SK-N-SH treated with all-trans-retinoic acid at 6 μM for 48 hours (cell line): ENCODE measurements at regions not wholly inside any gene's neighbourhood (a gene's known extent, or its start where the extent isn't known, plus 50 kb on each side); places are given as distances from the start of the nearest gene placed in this dataset.

ENCODE experiments used
- ATAC-seq: fragments of 200-7000 bp; cut with Tn5 transposase; 3 replicates; pipeline ENCODE4 v1.9.1; 2020; ENCODE audit warnings: mild to moderate bottlenecking, moderate library complexity
- BACH2 ChIP-seq: fragments of 250-450 bp; sonication (Bioruptor Pico); IDR thresholded peaks from 2 replicates; pipeline ENCODE4 v1.9.0; 2021; ENCODE audit warnings: mild to moderate bottlenecking, borderline replicate concordance
- CSDC2 ChIP-seq: fragments of 250-450 bp; sonication (Bioruptor Pico); IDR thresholded peaks from 2 replicates; pipeline ENCODE4 v1.5.0; 2020; ENCODE audit warnings: mild to moderate bottlenecking, moderate library complexity
- ESRRG ChIP-seq: fragments of 250-450 bp; sonication (Bioruptor Pico); IDR thresholded peaks from 2 replicates; pipeline ENCODE4 v1.6.1; 2021; ENCODE audit warnings: mild to moderate bottlenecking
- ISL1 ChIP-seq: fragments of 250-450 bp; sonication (Bioruptor Pico); IDR thresholded peaks from 2 replicates; pipeline ENCODE4 v2.1.2; 2022; ENCODE audit warnings: mild to moderate bottlenecking, moderate library complexity
- OSR1 ChIP-seq: fragments of 250-450 bp; sonication (Bioruptor Pico); IDR thresholded peaks from 2 replicates; pipeline ENCODE4 v1.8.0; 2022; ENCODE audit warnings: moderate library complexity, mild to moderate bottlenecking, inconsistent platforms
- PATZ1 ChIP-seq: fragments of 250-450 bp; sonication (Bioruptor Pico); IDR thresholded peaks from 2 replicates; pipeline ENCODE4 v1.8.0; 2020; ENCODE audit warnings: mild to moderate bottlenecking, moderate library complexity, borderline replicate concordance
- POU6F1 ChIP-seq: fragments of 250-450 bp; sonication (Bioruptor Pico); IDR thresholded peaks from 2 replicates; pipeline ENCODE4 v1.8.0; 2021; ENCODE audit warnings: low read depth, mild to moderate bottlenecking, moderate library complexity, borderline replicate concordance
- PPARA ChIP-seq: fragments of 250-450 bp; sonication (Bioruptor Pico); IDR thresholded peaks from 2 replicates; pipeline ENCODE4 v1.5.0; 2020; ENCODE audit warnings: mild to moderate bottlenecking, borderline replicate concordance
- RARB ChIP-seq: fragments of 250-450 bp; sonication (Bioruptor Pico); IDR thresholded peaks from 2 replicates; pipeline ENCODE4 v1.8.0; 2021; ENCODE audit warnings: mild to moderate bottlenecking, moderate library complexity
- SNAI2 ChIP-seq: fragments of 250-450 bp; sonication (Bioruptor Pico); IDR thresholded peaks from 2 replicates; pipeline ENCODE4 v1.5.0; 2020; ENCODE audit warnings: mild to moderate bottlenecking, moderate library complexity
- TCF4 ChIP-seq: fragments of 250-450 bp; sonication (Bioruptor Pico); IDR thresholded peaks from 2 replicates; pipeline ENCODE4 v1.8.0; 2021; ENCODE audit warnings: mild to moderate bottlenecking, moderate library complexity, borderline replicate concordance
- TOX ChIP-seq: fragments of 250-450 bp; sonication (Bioruptor Pico); IDR thresholded peaks from 2 replicates; pipeline ENCODE4 v1.8.0; 2021; ENCODE audit warnings: mild to moderate bottlenecking, moderate library complexity, borderline replicate concordance
- TSHZ2 ChIP-seq: fragments of 250-450 bp; sonication (Bioruptor Pico); IDR thresholded peaks from 2 replicates; pipeline ENCODE4 v1.5.0; 2020; ENCODE audit warnings: mild to moderate bottlenecking, moderate library complexity
- ZC3H10 ChIP-seq: fragments of 250-450 bp; sonication (Bioruptor Pico); IDR thresholded peaks from 2 replicates; pipeline ENCODE4 v1.5.1; 2021; ENCODE audit warnings: mild to moderate bottlenecking, moderate library complexity
- ZFP3 ChIP-seq: fragments of 250-450 bp; sonication (Bioruptor Pico); IDR thresholded peaks from 2 replicates; pipeline ENCODE4 v1.5.0; 2020; ENCODE audit warnings: mild to moderate bottlenecking, moderate library complexity
- ZFP30 ChIP-seq: fragments of 450-650 bp; formaldehyde crosslinking; IDR thresholded peaks from 2 replicates; pipeline ENCODE4 v1.5.0; 2022; ENCODE audit warnings: mild to moderate bottlenecking, moderate library complexity
- ZNF565 ChIP-seq: fragments of 450-650 bp; formaldehyde crosslinking; conservative IDR thresholded peaks from 2 replicates; pipeline ENCODE4 v1.5.0; 2020; ENCODE audit warnings: low read depth, mild to moderate bottlenecking, moderate library complexity
- ZNF70 ChIP-seq: fragments of 450-650 bp; formaldehyde crosslinking; IDR thresholded peaks from 2 replicates; pipeline ENCODE4 v1.5.0; 2020; ENCODE audit warnings: mild to moderate bottlenecking, moderate library complexity
- ZNF8 ChIP-seq: fragments of 450-650 bp; formaldehyde crosslinking; IDR thresholded peaks from 2 replicates; pipeline ENCODE4 v1.5.0; 2020; ENCODE audit warnings: mild to moderate bottlenecking, moderate library complexity
- TF ChIP-seq, protein P1 (sequence below): fragments of 250-450 bp; sonication (Bioruptor Pico); IDR thresholded peaks from 2 replicates; pipeline ENCODE4 v1.5.1; 2020; ENCODE audit warnings: low read depth, mild to moderate bottlenecking, moderate library complexity
- TF ChIP-seq, protein P2 (sequence below): fragments of 250-450 bp; sonication (Bioruptor Pico); IDR thresholded peaks from 2 replicates; pipeline ENCODE4 v1.5.1; 2021; ENCODE audit warnings: mild to moderate bottlenecking, moderate library complexity

GRCh38 chr1:175857756-175858155 lies 114.4 kb upstream of the TNR start (continued):
- no peak for TF ChIP-seq PPARA (CRISPR knock-in tag)
- TF ChIP-seq PATZ1 (CRISPR knock-in tag), result no peak
- no peak for TF ChIP-seq BACH2
- TF ChIP-seq, protein P1, sequence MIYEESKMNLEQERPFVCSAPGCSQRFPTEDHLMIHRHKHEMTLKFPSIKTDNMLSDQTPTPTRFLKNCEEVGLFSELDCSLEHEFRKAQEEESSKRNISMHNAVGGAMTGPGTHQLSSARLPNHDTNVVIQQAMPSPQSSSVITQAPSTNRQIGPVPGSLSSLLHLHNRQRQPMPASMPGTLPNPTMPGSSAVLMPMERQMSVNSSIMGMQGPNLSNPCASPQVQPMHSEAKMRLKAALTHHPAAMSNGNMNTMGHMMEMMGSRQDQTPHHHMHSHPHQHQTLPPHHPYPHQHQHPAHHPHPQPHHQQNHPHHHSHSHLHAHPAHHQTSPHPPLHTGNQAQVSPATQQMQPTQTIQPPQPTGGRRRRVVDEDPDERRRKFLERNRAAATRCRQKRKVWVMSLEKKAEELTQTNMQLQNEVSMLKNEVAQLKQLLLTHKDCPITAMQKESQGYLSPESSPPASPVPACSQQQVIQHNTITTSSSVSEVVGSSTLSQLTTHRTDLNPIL (CRISPR knock-in tag), result no peak
- TF ChIP-seq OSR1 (CRISPR knock-in tag), result no peak
- no peak for TF ChIP-seq ZFP30 (CRISPR knock-in tag)

- no peak for TF ChIP-seq ISL1 (CRISPR knock-in tag)
- TF ChIP-seq TOX (CRISPR knock-in tag), result no peak
- TF ChIP-seq ZNF565 (CRISPR knock-in tag), result no peak
- TF ChIP-seq TCF4 (CRISPR knock-in tag), result no peak
- TF ChIP-seq, protein P1 (CRISPR knock-in tag), result no peak
- TF ChIP-seq RARB (CRISPR knock-in tag), result no peak
- TF ChIP-seq OSR1 (CRISPR knock-in tag), result no peak
- no peak for ATAC-seq
Measured at GRCh38 chr1:175853681-175854080, 110.3 kb upstream of the TNR start.

- ATAC-seq, result no peak
- TF ChIP-seq PPARA (CRISPR knock-in tag), result no peak
- no peak for TF ChIP-seq PATZ1 (CRISPR knock-in tag)
- TF ChIP-seq POU6F1 (CRISPR knock-in tag), result no peak
- no peak for TF ChIP-seq ISL1 (CRISPR knock-in tag)
- no peak for TF ChIP-seq CSDC2 (CRISPR knock-in tag)
- TF ChIP-seq ZNF8 (CRISPR knock-in tag), result no peak
- no peak for TF ChIP-seq TCF4 (CRISPR knock-in tag)
- TF ChIP-seq ESRRG (CRISPR knock-in tag), result no peak
- no peak for TF ChIP-seq ZFP3 (CRISPR knock-in tag)
- TF ChIP-seq ZNF70 (CRISPR knock-in tag), result no peak
- no peak for TF ChIP-seq RARB (CRISPR knock-in tag)
- TF ChIP-seq, protein P1 (CRISPR knock-in tag), result no peak
- TF ChIP-seq BACH2, result no peak
- TF ChIP-seq SNAI2, result no peak
- no peak for TF ChIP-seq ZC3H10
- no peak for TF ChIP-seq TSHZ2 (CRISPR knock-in tag)
- TF ChIP-seq, protein P2, sequence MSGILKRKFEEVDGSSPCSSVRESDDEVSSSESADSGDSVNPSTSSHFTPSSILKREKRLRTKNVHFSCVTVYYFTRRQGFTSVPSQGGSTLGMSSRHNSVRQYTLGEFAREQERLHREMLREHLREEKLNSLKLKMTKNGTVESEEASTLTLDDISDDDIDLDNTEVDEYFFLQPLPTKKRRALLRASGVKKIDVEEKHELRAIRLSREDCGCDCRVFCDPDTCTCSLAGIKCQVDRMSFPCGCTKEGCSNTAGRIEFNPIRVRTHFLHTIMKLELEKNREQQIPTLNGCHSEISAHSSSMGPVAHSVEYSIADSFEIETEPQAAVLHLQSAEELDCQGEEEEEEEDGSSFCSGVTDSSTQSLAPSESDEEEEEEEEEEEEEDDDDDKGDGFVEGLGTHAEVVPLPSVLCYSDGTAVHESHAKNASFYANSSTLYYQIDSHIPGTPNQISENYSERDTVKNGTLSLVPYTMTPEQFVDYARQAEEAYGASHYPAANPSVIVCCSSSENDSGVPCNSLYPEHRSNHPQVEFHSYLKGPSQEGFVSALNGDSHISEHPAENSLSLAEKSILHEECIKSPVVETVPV (CRISPR knock-in tag), result no peak
- no peak for TF ChIP-seq ZFP30 (CRISPR knock-in tag)
Measured at GRCh38 chr1:175851749-175852148, 108.4 kb upstream of the TNR start.
